SK-N-SH treated with all-trans-retinoic acid at 6 μM for 48 hours (cell line): ENCODE measurements at regions not wholly inside any gene's neighbourhood (a gene's known extent, or its start where the extent isn't known, plus 50 kb on each side); places are given as distances from the start of the nearest gene placed in this dataset.
"Not testable (repeated sequence)": the region's sequence is repeated elsewhere in the genome, so short reads cannot be mapped to it uniquely, and the experiment has no call there.

Experiments used
- ATAC-seq: fragments of 200-7000 bp; cut with Tn5 transposase; 3 replicates; pipeline ENCODE4 v1.9.1; 2020; ENCODE audit warnings: mild to moderate bottlenecking, moderate library complexity
- ARNTL ChIP-seq: fragments of 450-650 bp; formaldehyde crosslinking; IDR thresholded peaks from 2 replicates; pipeline ENCODE4 v1.5.0; 2020; ENCODE audit warnings: low read depth, mild to moderate bottlenecking, moderate library complexity, borderline replicate concordance
- BACH2 ChIP-seq: fragments of 250-450 bp; sonication (Bioruptor Pico); IDR thresholded peaks from 2 replicates; pipeline ENCODE4 v1.9.0; 2021; ENCODE audit warnings: mild to moderate bottlenecking, borderline replicate concordance
- CREB5 ChIP-seq: fragments of 250-450 bp; sonication (Bioruptor Pico); IDR thresholded peaks from 2 replicates; pipeline ENCODE4 v1.5.1; 2020; ENCODE audit warnings: low read depth, mild to moderate bottlenecking, moderate library complexity
- CSDC2 ChIP-seq: fragments of 250-450 bp; sonication (Bioruptor Pico); IDR thresholded peaks from 2 replicates; pipeline ENCODE4 v1.5.0; 2020; ENCODE audit warnings: mild to moderate bottlenecking, moderate library complexity
- CSRNP3 ChIP-seq: fragments of 250-450 bp; sonication (Bioruptor Pico); IDR thresholded peaks from 2 replicates; pipeline ENCODE4 v1.5.1; 2021; ENCODE audit warnings: mild to moderate bottlenecking, moderate library complexity
- ESRRG ChIP-seq: fragments of 250-450 bp; sonication (Bioruptor Pico); IDR thresholded peaks from 2 replicates; pipeline ENCODE4 v1.6.1; 2021; ENCODE audit warnings: mild to moderate bottlenecking
- GLIS3 ChIP-seq: fragments of 250-450 bp; sonication (Bioruptor Pico); IDR thresholded peaks from 2 replicates; pipeline ENCODE4 v1.5.0; 2020; ENCODE audit warnings: mild to moderate bottlenecking, moderate library complexity
- ISL1 ChIP-seq: fragments of 250-450 bp; sonication (Bioruptor Pico); IDR thresholded peaks from 2 replicates; pipeline ENCODE4 v2.1.2; 2022; ENCODE audit warnings: mild to moderate bottlenecking, moderate library complexity
- OSR1 ChIP-seq: fragments of 250-450 bp; sonication (Bioruptor Pico); IDR thresholded peaks from 2 replicates; pipeline ENCODE4 v1.8.0; 2022; ENCODE audit warnings: moderate library complexity, mild to moderate bottlenecking, inconsistent platforms
- PATZ1 ChIP-seq: fragments of 250-450 bp; sonication (Bioruptor Pico); IDR thresholded peaks from 2 replicates; pipeline ENCODE4 v1.8.0; 2020; ENCODE audit warnings: mild to moderate bottlenecking, moderate library complexity, borderline replicate concordance
- POU6F1 ChIP-seq: fragments of 250-450 bp; sonication (Bioruptor Pico); IDR thresholded peaks from 2 replicates; pipeline ENCODE4 v1.8.0; 2021; ENCODE audit warnings: low read depth, mild to moderate bottlenecking, moderate library complexity, borderline replicate concordance
- RARB ChIP-seq: fragments of 250-450 bp; sonication (Bioruptor Pico); IDR thresholded peaks from 2 replicates; pipeline ENCODE4 v1.8.0; 2021; ENCODE audit warnings: mild to moderate bottlenecking, moderate library complexity
- SNAI2 ChIP-seq: fragments of 250-450 bp; sonication (Bioruptor Pico); IDR thresholded peaks from 2 replicates; pipeline ENCODE4 v1.5.0; 2020; ENCODE audit warnings: mild to moderate bottlenecking, moderate library complexity
- TCF4 ChIP-seq: fragments of 250-450 bp; sonication (Bioruptor Pico); IDR thresholded peaks from 2 replicates; pipeline ENCODE4 v1.8.0; 2021; ENCODE audit warnings: mild to moderate bottlenecking, moderate library complexity, borderline replicate concordance
- TOX ChIP-seq: fragments of 250-450 bp; sonication (Bioruptor Pico); IDR thresholded peaks from 2 replicates; pipeline ENCODE4 v1.8.0; 2021; ENCODE audit warnings: mild to moderate bottlenecking, moderate library complexity, borderline replicate concordance
- ZC3H10 ChIP-seq: fragments of 250-450 bp; sonication (Bioruptor Pico); IDR thresholded peaks from 2 replicates; pipeline ENCODE4 v1.5.1; 2021; ENCODE audit warnings: mild to moderate bottlenecking, moderate library complexity
- ZFP3 ChIP-seq: fragments of 250-450 bp; sonication (Bioruptor Pico); IDR thresholded peaks from 2 replicates; pipeline ENCODE4 v1.5.0; 2020; ENCODE audit warnings: mild to moderate bottlenecking, moderate library complexity
- ZFP30 ChIP-seq: fragments of 450-650 bp; formaldehyde crosslinking; IDR thresholded peaks from 2 replicates; pipeline ENCODE4 v1.5.0; 2022; ENCODE audit warnings: mild to moderate bottlenecking, moderate library complexity
- ZNF565 ChIP-seq: fragments of 450-650 bp; formaldehyde crosslinking; conservative IDR thresholded peaks from 2 replicates; pipeline ENCODE4 v1.5.0; 2020; ENCODE audit warnings: low read depth, mild to moderate bottlenecking, moderate library complexity
- ZNF70 ChIP-seq: fragments of 450-650 bp; formaldehyde crosslinking; IDR thresholded peaks from 2 replicates; pipeline ENCODE4 v1.5.0; 2020; ENCODE audit warnings: mild to moderate bottlenecking, moderate library complexity
- ZNF8 ChIP-seq: fragments of 450-650 bp; formaldehyde crosslinking; IDR thresholded peaks from 2 replicates; pipeline ENCODE4 v1.5.0; 2020; ENCODE audit warnings: mild to moderate bottlenecking, moderate library complexity

GRCh38 chr5:57429513-57430120, 53.0 kb downstream of the ACTBL2 start:
- no peak for ATAC-seq
- TF ChIP-seq ZNF70 (CRISPR knock-in tag) (no peak), ZC3H10 (CRISPR knock-in tag) (no peak), ZNF8 (CRISPR knock-in tag) (no peak), CSDC2 (CRISPR knock-in tag) (no peak), ZNF565 (no peak), ZFP3 (CRISPR knock-in tag) (no peak), CSRNP3 (CRISPR knock-in tag) (no peak), TCF4 (CRISPR knock-in tag) (no peak), GLIS3 (no peak), ISL1 (CRISPR knock-in tag) (no peak), OSR1 (CRISPR knock-in tag) (no peak), POU6F1 (CRISPR knock-in tag) (no peak), CREB5 (CRISPR knock-in tag) (no peak), PATZ1 (no peak), ZFP30 (CRISPR knock-in tag) (no peak)
- TF ChIP-seq, all 23 proteins: peak for 0

- not testable (repeated sequence) for ATAC-seq
These were observed 53.6 kb downstream of the ACTBL2 start for GRCh38 chr5:57429021-57429420.

- no peak for TF ChIP-seq TOX (CRISPR knock-in tag)
- TF ChIP-seq ESRRG = no peak
- TF ChIP-seq CSRNP3 (CRISPR knock-in tag) = no peak
- no peak for TF ChIP-seq POU6F1 (CRISPR knock-in tag)
- no peak for TF ChIP-seq ZNF565
- TF ChIP-seq ZNF8 (CRISPR knock-in tag) = no peak
- TF ChIP-seq BACH2 = no peak
- no peak for TF ChIP-seq CREB5 (CRISPR knock-in tag)
- TF ChIP-seq OSR1 (CRISPR knock-in tag) = no peak
- no peak for TF ChIP-seq TCF4 (CRISPR knock-in tag)
- no peak for TF ChIP-seq ZC3H10 (CRISPR knock-in tag)
- no peak for TF ChIP-seq CSDC2 (CRISPR knock-in tag)
- TF ChIP-seq ISL1 (CRISPR knock-in tag) = no peak
- TF ChIP-seq RARB (CRISPR knock-in tag) = no peak
- TF ChIP-seq ARNTL (CRISPR knock-in tag) = no peak
- no peak for TF ChIP-seq ZFP30 (CRISPR knock-in tag)
- no peak for TF ChIP-seq SNAI2
- TF ChIP-seq ZNF70 (CRISPR knock-in tag) = no peak
- ATAC-seq = no peak
These were observed 59.6 kb downstream of the ACTBL2 start for GRCh38 chr5:57422993-57423392.
